DND-41 (cell line): ENCODE measurements at regions not wholly inside any gene's neighbourhood (a gene's known extent, or its start where the extent isn't known, plus 50 kb on each side); places are given as distances from the start of the nearest gene placed in this dataset.
"Not testable (repeated sequence)": the region's sequence is repeated elsewhere in the genome, so short reads cannot be mapped to it uniquely, and the experiment has no call there.

ENCODE experiments used
- ATAC-seq: fragments of 200-7000 bp; cut with Tn5 transposase; 3 replicates; pipeline ENCODE4 v1.9.1; 2021; ENCODE audit warnings: low read depth; ENCODE audit not compliant: insufficient read depth
- DNase-seq: peaks from one replicate; pipeline ENCODE4 v3.0.0-alpha.2; 2020
- H2AFZ ChIP-seq: 2 replicates; pipeline ENCODE4 v1.6.0; 2012; ENCODE audit warnings: low read depth, low read length
- H3K27ac ChIP-seq: 2 replicates; pipeline ENCODE4 v1.5.1; 2012; ENCODE audit warnings: low read length, inconsistent platforms
- H3K27me3 ChIP-seq: fragments of 200-600 bp; sonication (generic); 2 replicates; pipeline ENCODE4 v1.6.0; 2012; ENCODE audit warnings: low read length, mild to moderate bottlenecking, inconsistent platforms; ENCODE audit not compliant: insufficient read depth, poor library complexity
- H3K36me3 ChIP-seq: 2 replicates; pipeline ENCODE4 v1.5.1; 2012; ENCODE audit warnings: low read length, inconsistent platforms; ENCODE audit not compliant: insufficient read depth
- H3K4me1 ChIP-seq: 2 replicates; pipeline ENCODE4 v1.5.1; 2012; ENCODE audit warnings: mild to moderate bottlenecking, low read length; ENCODE audit not compliant: insufficient read depth
- H3K4me2 ChIP-seq: 2 replicates; pipeline ENCODE4 v1.6.0; 2012; ENCODE audit warnings: mild to moderate bottlenecking, moderate library complexity, low read length, inconsistent platforms; ENCODE audit not compliant: insufficient read depth
- H3K4me3 ChIP-seq, 2 experiments: fragments of 200-600 bp in 1 of 2; shearing (Covaris generic) in 1 of 2; 2 replicates each; pipeline ENCODE4 v1.5.1; 2012 to 2016; ENCODE audit warnings: inconsistent platforms in 2 of 2, low read length in 2 of 2, mild to moderate bottlenecking in 2 of 2, low read depth in 1 of 2, moderate library complexity in 1 of 2
- H3K79me2 ChIP-seq: 2 replicates; pipeline ENCODE4 v1.6.0; 2012; ENCODE audit warnings: low read length, inconsistent platforms; ENCODE audit not compliant: insufficient read depth
- H3K9ac ChIP-seq: 2 replicates; pipeline ENCODE4 v1.6.0; 2012; ENCODE audit warnings: low read depth, mild to moderate bottlenecking, inconsistent platforms, low read length, moderate library complexity
- H3K9me3 ChIP-seq: 2 replicates; pipeline ENCODE4 v1.5.1; 2012; ENCODE audit warnings: low read length, moderate library complexity, mild to moderate bottlenecking, inconsistent platforms; ENCODE audit not compliant: insufficient read depth, severe bottlenecking
- H4K20me1 ChIP-seq: 2 replicates; pipeline ENCODE4 v1.6.0; 2012; ENCODE audit warnings: low read length; ENCODE audit not compliant: insufficient read depth
- EZH2 ChIP-seq: IDR thresholded peaks from 3 replicates; pipeline ENCODE4 v1.6.1; 2012; ENCODE audit warnings: borderline replicate concordance, low read depth, mild to moderate bottlenecking, moderate library complexity, low read length, inconsistent platforms; ENCODE audit not compliant: severe bottlenecking
- TF ChIP-seq, protein P1 (sequence below): IDR thresholded peaks from 2 replicates; pipeline ENCODE4 v1.5.1; 2012; ENCODE audit warnings: borderline replicate concordance, low read length, moderate library complexity, mild to moderate bottlenecking; ENCODE audit not compliant: poor library complexity, severe bottlenecking; ENCODE audit errors: extremely low read depth

DNA sequence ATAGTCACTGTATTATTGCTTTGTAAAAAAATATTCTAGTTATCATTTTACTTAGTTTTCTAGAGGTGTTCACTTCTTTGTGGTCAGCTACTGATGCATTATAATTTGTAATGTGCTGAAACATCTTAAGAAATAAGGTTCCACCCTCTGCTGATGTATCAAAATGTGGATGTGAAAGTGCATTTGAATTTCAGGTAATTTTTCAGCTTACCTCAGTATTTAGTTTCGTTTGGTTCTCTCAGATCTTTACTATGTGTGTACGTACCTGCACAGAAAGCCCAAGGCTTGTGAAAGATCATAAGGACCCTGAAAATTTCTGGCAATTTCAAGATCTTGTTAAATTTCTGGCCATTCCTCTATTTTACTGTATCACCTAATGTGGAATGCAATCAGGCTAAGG is 542.3 kb upstream of the TPK1 start:
- H4K20me1 ChIP-seq = no peaks in the 10 kb centered on the region
- no peak overlapping the region for H3K9ac ChIP-seq
- no peak overlapping the region for H3K4me2 ChIP-seq
- H3K79me2 ChIP-seq = no peaks in the 10 kb centered on the region
- no peaks in the 10 kb centered on the region for H3K4me1 ChIP-seq
- no peaks in the 10 kb centered on the region for H3K36me3 ChIP-seq
- TF ChIP-seq, protein P1, sequence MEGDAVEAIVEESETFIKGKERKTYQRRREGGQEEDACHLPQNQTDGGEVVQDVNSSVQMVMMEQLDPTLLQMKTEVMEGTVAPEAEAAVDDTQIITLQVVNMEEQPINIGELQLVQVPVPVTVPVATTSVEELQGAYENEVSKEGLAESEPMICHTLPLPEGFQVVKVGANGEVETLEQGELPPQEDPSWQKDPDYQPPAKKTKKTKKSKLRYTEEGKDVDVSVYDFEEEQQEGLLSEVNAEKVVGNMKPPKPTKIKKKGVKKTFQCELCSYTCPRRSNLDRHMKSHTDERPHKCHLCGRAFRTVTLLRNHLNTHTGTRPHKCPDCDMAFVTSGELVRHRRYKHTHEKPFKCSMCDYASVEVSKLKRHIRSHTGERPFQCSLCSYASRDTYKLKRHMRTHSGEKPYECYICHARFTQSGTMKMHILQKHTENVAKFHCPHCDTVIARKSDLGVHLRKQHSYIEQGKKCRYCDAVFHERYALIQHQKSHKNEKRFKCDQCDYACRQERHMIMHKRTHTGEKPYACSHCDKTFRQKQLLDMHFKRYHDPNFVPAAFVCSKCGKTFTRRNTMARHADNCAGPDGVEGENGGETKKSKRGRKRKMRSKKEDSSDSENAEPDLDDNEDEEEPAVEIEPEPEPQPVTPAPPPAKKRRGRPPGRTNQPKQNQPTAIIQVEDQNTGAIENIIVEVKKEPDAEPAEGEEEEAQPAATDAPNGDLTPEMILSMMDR = no peak
- TF ChIP-seq EZH2 = no peak
- H3K27me3 ChIP-seq = no peaks in the 10 kb centered on the region
- no peak for ATAC-seq
- no peak for DNase-seq
- no peaks in the 10 kb centered on the region for H3K9me3 ChIP-seq
- no peak overlapping the region for H2AFZ ChIP-seq
- H3K4me3 ChIP-seq = no peak overlapping the region
- no peak overlapping the region for H3K27ac ChIP-seq

DNA sequence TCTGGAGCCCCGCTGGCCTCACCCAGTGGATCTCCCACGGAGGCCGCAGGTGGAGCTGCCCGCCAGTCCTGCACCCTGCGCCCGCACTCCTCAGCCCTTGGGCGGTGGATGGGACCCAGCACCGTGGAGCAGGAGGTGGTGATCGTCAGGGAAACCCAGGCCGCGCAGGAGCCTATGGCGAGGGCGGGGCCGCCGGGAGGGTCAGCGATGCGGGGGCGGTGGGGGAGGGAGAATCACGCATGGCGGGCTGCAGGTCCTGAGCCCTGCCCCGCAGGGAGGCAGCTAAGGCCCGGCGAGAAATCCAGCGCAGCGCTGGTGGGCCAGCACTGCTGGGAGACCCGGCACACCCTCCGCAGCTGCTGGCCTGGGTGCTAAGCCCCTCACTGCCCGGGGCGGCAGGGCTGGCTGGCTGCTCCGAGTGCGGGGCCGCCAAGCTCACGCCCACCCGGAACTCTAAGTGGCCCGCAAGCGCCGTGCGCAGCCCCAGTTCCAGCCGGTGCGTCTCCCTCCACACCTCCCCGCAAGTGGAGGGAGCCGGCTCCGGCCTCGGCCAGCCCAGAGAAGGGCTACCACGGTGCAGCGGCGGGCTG is 524.8 kb upstream of the TPK1 start:
- H3K4me1 ChIP-seq = no peaks in the 10 kb centered on the region
- no peaks in the 10 kb centered on the region for H3K79me2 ChIP-seq
- H3K9ac ChIP-seq = no peak overlapping the region
- no peaks in the 10 kb centered on the region for H4K20me1 ChIP-seq
- TF ChIP-seq, protein P1 = no peak
- no peak for TF ChIP-seq EZH2
- no peaks in the 10 kb centered on the region for H3K27me3 ChIP-seq
- ATAC-seq = no peak
- H3K4me2 ChIP-seq = no peak overlapping the region
- H3K9me3 ChIP-seq = no peaks in the 10 kb centered on the region
- H2AFZ ChIP-seq = no peak overlapping the region
- H3K4me3 ChIP-seq = no peak overlapping the region
- no peak overlapping the region for H3K27ac ChIP-seq
- no peaks in the 10 kb centered on the region for H3K36me3 ChIP-seq
- DNase-seq = no peak

DNA sequence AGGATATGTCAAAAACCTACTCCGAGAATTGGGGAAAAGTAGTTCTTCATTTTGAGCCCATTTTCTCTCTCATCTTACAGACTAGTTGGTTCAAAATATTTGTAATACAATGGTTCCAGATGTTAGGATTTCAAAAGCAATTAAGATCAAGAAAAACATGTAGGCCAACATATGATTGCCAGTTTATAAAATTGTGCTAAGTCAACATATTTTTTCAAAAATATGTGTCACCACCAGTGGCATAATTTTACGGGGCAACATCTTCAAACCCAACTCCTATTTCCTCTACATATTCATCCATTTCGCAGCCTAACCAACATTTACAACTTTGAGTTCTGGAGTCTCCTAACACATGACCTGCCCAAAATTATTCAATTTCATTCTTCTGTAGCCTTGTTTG is 514.5 kb upstream of the TPK1 start:
- DNase-seq (no peak), ATAC-seq (no peak)
- Histone ChIP-seq H3K9ac (no peak overlapping the region), H3K27me3 (no peaks in the 10 kb centered on the region), H3K36me3 (no peaks in the 10 kb centered on the region), H2AFZ (no peak overlapping the region), H4K20me1 (no peaks in the 10 kb centered on the region), H3K9me3 (no peaks in the 10 kb centered on the region), H3K27ac (no peak overlapping the region), H3K4me2 (no peak overlapping the region), H3K79me2 (no peaks in the 10 kb centered on the region), H3K4me3 (no peak overlapping the region), H3K4me1 (no peaks in the 10 kb centered on the region)
- no peak for TF ChIP-seq EZH2
- TF ChIP-seq, protein P1 = no peak

DNA sequence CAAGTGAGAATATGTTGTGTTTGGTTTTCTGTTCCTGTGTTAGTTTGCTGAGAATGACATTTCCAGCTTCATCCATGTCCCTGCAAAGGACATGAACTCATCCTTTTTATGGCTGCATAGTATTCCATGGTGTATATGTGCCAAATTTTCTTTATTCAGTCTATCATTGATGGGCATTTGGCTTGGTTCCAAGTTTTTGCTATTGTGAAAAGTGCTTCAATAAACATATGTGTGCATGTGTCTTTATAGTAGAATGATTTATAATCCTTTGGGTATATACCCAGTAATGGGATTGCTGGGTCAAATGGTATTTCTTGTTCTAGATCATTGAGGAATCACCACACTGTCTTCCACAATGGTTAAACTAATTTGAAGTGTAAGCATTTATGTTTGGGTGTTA is 513.6 kb upstream of the TPK1 start:
- not testable (repeated sequence) for H3K4me2 ChIP-seq, H3K4me1 ChIP-seq, H3K9ac ChIP-seq, H2AFZ ChIP-seq, ATAC-seq, H3K27ac ChIP-seq, H4K20me1 ChIP-seq, H3K4me3 ChIP-seq, DNase-seq, H3K36me3 ChIP-seq, H3K79me2 ChIP-seq, H3K9me3 ChIP-seq, H3K27me3 ChIP-seq
